ENCODE measurements at regions not wholly inside any gene's neighbourhood (a gene's known extent, or its start where the extent isn't known, plus 50 kb on each side); places are given as distances from the start of the nearest gene placed in this dataset.
"Not testable (repeated sequence)": the region's sequence is repeated elsewhere in the genome, so short reads cannot be mapped to it uniquely, and the experiment has no call there.

DNA sequence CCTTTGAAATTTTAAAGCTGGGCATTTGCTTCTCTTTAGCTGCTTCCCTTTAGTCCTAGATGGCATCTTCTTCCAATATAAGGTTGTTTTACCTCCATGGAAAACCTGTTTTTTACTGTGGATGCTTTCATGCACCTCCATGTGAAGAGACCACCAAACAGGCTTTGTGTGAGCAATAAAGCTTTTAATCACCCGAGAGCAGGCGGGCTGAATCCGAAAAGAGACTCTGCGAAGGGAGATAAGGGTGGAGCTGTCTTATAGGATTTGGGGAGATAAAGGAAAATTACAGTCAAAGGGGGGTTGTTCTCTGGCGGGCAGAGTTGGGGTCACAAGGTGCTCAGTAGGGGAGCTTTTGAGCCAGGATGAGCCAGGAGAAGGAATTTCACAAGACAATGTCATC lies 1049.8 kb downstream of the PLOD2 start:
- TF ChIP-seq, protein P1, sequence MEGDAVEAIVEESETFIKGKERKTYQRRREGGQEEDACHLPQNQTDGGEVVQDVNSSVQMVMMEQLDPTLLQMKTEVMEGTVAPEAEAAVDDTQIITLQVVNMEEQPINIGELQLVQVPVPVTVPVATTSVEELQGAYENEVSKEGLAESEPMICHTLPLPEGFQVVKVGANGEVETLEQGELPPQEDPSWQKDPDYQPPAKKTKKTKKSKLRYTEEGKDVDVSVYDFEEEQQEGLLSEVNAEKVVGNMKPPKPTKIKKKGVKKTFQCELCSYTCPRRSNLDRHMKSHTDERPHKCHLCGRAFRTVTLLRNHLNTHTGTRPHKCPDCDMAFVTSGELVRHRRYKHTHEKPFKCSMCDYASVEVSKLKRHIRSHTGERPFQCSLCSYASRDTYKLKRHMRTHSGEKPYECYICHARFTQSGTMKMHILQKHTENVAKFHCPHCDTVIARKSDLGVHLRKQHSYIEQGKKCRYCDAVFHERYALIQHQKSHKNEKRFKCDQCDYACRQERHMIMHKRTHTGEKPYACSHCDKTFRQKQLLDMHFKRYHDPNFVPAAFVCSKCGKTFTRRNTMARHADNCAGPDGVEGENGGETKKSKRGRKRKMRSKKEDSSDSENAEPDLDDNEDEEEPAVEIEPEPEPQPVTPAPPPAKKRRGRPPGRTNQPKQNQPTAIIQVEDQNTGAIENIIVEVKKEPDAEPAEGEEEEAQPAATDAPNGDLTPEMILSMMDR (IDR thresholded peaks at IDR 0.05), result not testable (repeated sequence)
- not testable (repeated sequence) for TF ChIP-seq ZFX (IDR thresholded peaks at IDR 0.05; ENCODE audit: borderline replicate concordance)

All from 22Rv1 (cell line).